ENCODE measurements at regions not wholly inside any gene's neighbourhood (a gene's known extent, or its start where the extent isn't known, plus 50 kb on each side); places are given as distances from the start of the nearest gene placed in this dataset.

GRCh38 chr6:56758553-56758952 is 115.9 kb upstream of the DST start:
- no peak for TF ChIP-seq CTCF (IDR thresholded peaks at IDR 0.05)
- no peak for TF ChIP-seq POLR2AphosphoS5 (IDR thresholded peaks at IDR 0.05)
- TF ChIP-seq POLR2A (IDR thresholded peaks at IDR 0.05), result no peak
- TF ChIP-seq EP300 (IDR thresholded peaks at IDR 0.05), result no peak
